NT2/D1 (cell line): ENCODE measurements at regions not wholly inside any gene's neighbourhood (a gene's known extent, or its start where the extent isn't known, plus 50 kb on each side); places are given as distances from the start of the nearest gene placed in this dataset.

ENCODE experiments used
- DNase-seq: peaks from one replicate; pipeline ENCODE4 v3.0.0-alpha.2; 2011; ENCODE audit warnings: low read depth, low spot score
- H3K27me3 ChIP-seq: 2 replicates; pipeline ENCODE4 v1.6.0; 2011; ENCODE audit warnings: mild to moderate bottlenecking; ENCODE audit not compliant: insufficient read length, insufficient read depth
- H3K36me3 ChIP-seq: 2 replicates; pipeline ENCODE4 v1.6.1; 2011; ENCODE audit warnings: mild to moderate bottlenecking, low read length, mixed read lengths; ENCODE audit not compliant: insufficient read depth, insufficient read length
- H3K4me1 ChIP-seq: 2 replicates; pipeline ENCODE4 v1.5.1; 2011; ENCODE audit not compliant: insufficient read depth, insufficient read length
- H3K4me3 ChIP-seq: 2 replicates; pipeline ENCODE4 v1.5.1; 2011; ENCODE audit warnings: low read depth; ENCODE audit not compliant: insufficient read length
- H3K9ac ChIP-seq: 2 replicates; pipeline ENCODE4 v1.6.0; 2011; ENCODE audit warnings: low read depth; ENCODE audit not compliant: insufficient read length
- H3K9me3 ChIP-seq: 2 replicates; pipeline ENCODE4 v1.5.1; 2011; ENCODE audit warnings: mild to moderate bottlenecking, low read length; ENCODE audit not compliant: insufficient read depth
- SUZ12 ChIP-seq: IDR thresholded peaks from 2 replicates; pipeline ENCODE4 v1.6.1; 2011; ENCODE audit not compliant: insufficient read length, insufficient read depth; ENCODE audit errors: extremely low read depth
- YY1 ChIP-seq: IDR thresholded peaks from 2 replicates; pipeline ENCODE4 v1.6.1; 2011; ENCODE audit not compliant: insufficient read length, insufficient read depth
- ZNF274 ChIP-seq: IDR thresholded peaks from 2 replicates; pipeline ENCODE4 v1.6.1; 2011; ENCODE audit warnings: mild to moderate bottlenecking, low read depth, low read length

GRCh38 chrX:125378205-125378604, 58.5 kb downstream of the TEX13C start:
- Histone ChIP-seq H3K36me3 (no peaks in the 10 kb centered on the region), H3K4me1 (no peaks in the 10 kb centered on the region), H3K9ac (no peak overlapping the region), H3K9me3 (no peaks in the 10 kb centered on the region), H3K27me3 (no peaks in the 10 kb centered on the region), H3K4me3 (no peak overlapping the region)
- DNase-seq, result no peak
- TF ChIP-seq YY1 (no peak), SUZ12 (no peak), ZNF274 (no peak)

GRCh38 chrX:125378770-125379169, 59.1 kb downstream of the TEX13C start:
- no peaks in the 10 kb centered on the region for H3K27me3 ChIP-seq
- H3K9me3 ChIP-seq, result no peaks in the 10 kb centered on the region
- H3K4me3 ChIP-seq, result no peak overlapping the region
- TF ChIP-seq SUZ12, result no peak
- TF ChIP-seq ZNF274, result no peak
- TF ChIP-seq YY1, result no peak
- no peaks in the 10 kb centered on the region for H3K4me1 ChIP-seq
- DNase-seq, result no peak
- no peaks in the 10 kb centered on the region for H3K36me3 ChIP-seq
- H3K9ac ChIP-seq, result no peak overlapping the region

GRCh38 chrX:125382148-125382628, 62.5 kb downstream of the TEX13C start:
- Histone ChIP-seq H3K9ac (no peak overlapping the region), H3K36me3 (no peaks in the 10 kb centered on the region), H3K4me1 (no peaks in the 10 kb centered on the region), H3K9me3 (no peaks in the 10 kb centered on the region), H3K27me3 (no peaks in the 10 kb centered on the region), H3K4me3 (no peak overlapping the region)
- no peak for TF ChIP-seq ZNF274
- no peak for TF ChIP-seq SUZ12
- TF ChIP-seq YY1, result no peak
- DNase-seq, result no peak

DNA sequence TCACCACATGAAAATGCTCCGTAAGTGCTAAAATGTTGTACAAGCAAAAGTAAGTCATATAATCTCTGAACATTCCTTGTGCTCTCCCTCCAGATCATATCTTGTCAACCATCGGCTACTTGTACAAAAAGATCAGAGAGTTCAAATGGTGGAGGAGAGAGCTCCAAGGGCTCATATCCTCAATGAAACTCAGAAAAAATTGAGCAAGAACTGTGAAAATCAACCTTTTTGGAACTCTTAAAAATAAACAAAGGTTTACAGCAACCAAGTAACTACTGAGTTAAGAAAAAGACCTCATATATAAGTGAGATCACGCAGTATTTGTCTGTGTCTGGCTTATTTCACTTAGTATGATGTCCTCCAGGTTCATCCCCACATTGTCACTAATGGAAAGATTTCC, 63.2 kb downstream of the TEX13C start:
- DNase-seq, result no peak
- Histone ChIP-seq H3K36me3 (no peaks in the 10 kb centered on the region), H3K9me3 (no peaks in the 10 kb centered on the region), H3K4me1 (no peaks in the 10 kb centered on the region), H3K9ac (no peak overlapping the region), H3K4me3 (no peak overlapping the region), H3K27me3 (no peaks in the 10 kb centered on the region)
- TF ChIP-seq ZNF274 (no peak), YY1 (no peak), SUZ12 (no peak)

GRCh38 chrX:125384867-125385266, 65.2 kb downstream of the TEX13C start:
- no peaks in the 10 kb centered on the region for H3K4me1 ChIP-seq
- H3K9ac ChIP-seq, result no peak overlapping the region
- no peak for TF ChIP-seq SUZ12
- TF ChIP-seq YY1, result no peak
- no peak for TF ChIP-seq ZNF274
- H3K4me3 ChIP-seq, result no peak overlapping the region
- no peaks in the 10 kb centered on the region for H3K36me3 ChIP-seq
- H3K9me3 ChIP-seq, result no peaks in the 10 kb centered on the region
- DNase-seq, result no peak
- H3K27me3 ChIP-seq, result no peaks in the 10 kb centered on the region

DNA sequence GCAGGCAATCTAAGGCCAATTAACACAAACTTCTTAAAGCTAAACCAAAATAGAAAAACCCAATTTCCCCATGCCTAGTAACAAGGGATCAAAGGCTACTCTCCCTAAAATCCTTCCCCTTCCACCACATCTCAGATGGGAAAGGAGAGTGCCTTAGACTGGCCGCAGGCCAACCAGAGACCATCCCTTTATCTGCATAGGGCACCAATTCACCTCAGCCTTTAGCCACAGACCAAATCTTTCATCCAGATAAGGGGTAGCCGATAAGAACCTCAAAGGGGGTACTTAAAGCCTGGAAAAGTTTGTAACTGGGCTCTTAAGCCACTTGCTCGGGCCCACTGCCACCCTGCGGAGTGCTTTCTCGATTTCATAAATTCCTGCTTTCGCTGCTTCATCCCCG, 68.3 kb downstream of the TEX13C start:
- no peaks in the 10 kb centered on the region for H3K36me3 ChIP-seq
- no peaks in the 10 kb centered on the region for H3K27me3 ChIP-seq
- H3K4me3 ChIP-seq, result no peak overlapping the region
- no peak for TF ChIP-seq YY1
- no peak for TF ChIP-seq ZNF274
- no peak for TF ChIP-seq SUZ12
- DNase-seq, result no peak
- H3K4me1 ChIP-seq, result no peaks in the 10 kb centered on the region
- H3K9ac ChIP-seq, result no peak overlapping the region
- H3K9me3 ChIP-seq, result no peaks in the 10 kb centered on the region

DNA sequence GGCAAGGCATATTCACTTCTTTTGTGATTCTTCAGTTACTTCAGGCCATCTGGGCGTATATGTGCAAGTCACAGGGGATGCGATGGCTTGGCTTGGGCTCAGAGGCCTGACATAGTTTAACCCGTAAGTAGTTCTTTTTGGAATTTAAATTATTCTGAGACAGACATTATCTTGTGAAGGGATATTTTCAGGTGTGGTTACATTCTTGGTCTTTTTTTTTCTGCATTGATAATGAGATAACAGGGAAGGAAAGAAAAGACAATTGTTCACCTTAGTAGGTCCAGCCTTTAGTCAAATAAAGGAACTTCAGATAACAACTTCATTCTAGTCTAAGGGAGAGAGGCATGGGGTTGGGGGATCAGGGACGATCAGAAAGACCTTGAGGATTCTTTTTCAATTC, 74.8 kb downstream of the TEX13C start:
- Histone ChIP-seq H3K4me3 (no peak overlapping the region), H3K9ac (no peak overlapping the region), H3K4me1 (no peaks in the 10 kb centered on the region), H3K36me3 (no peaks in the 10 kb centered on the region), H3K9me3 (no peaks in the 10 kb centered on the region), H3K27me3 (no peaks in the 10 kb centered on the region)
- TF ChIP-seq ZNF274 (no peak), YY1 (no peak), SUZ12 (no peak)
- no peak for DNase-seq
